ENCODE measurements at regions not wholly inside any gene's neighbourhood (a gene's known extent, or its start where the extent isn't known, plus 50 kb on each side); places are given as distances from the start of the nearest gene placed in this dataset.

DNA sequence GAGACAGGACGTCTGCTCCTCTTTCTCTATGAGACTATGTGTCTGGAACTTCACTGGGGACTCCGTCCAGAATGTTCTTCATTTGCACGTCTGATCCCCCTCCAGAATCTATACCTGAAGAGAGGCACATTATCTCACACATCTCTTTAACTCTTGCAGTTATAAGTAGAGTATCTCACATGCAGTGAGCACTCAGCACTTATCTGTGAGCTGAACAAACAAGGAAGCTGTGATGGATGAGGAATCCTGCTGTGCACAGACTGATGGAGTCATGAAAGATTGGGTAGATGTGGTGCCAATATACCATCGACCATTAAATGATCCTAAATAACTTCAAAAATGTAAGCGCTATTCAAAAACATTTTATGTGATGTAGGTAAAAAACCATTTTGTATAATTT, 888.3 kb upstream of the CELF4 start:
- no peak for TF ChIP-seq SIN3A (IDR thresholded peaks at IDR 0.05; ENCODE audit: borderline replicate concordance, insufficient read depth, low read length)

DNA sequence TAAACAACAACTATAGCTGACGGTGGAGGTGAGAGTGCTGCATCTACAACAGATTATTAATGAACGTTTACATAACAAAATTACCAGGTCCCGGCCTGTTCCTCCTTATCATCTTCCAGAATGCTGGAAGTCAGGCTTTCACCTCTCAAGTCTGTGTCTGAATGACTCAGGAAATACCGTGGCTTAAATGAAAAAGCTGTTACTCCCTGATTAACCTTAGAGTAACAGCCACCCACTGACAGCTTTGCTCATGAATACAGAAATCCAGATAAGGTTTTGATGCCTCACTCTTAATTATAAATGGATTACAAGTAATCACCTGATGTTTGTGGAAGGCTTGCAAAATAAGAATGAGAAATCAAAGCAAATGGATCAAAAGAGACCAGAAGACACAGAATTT, 885.3 kb upstream of the CELF4 start:
- TF ChIP-seq, protein P1, sequence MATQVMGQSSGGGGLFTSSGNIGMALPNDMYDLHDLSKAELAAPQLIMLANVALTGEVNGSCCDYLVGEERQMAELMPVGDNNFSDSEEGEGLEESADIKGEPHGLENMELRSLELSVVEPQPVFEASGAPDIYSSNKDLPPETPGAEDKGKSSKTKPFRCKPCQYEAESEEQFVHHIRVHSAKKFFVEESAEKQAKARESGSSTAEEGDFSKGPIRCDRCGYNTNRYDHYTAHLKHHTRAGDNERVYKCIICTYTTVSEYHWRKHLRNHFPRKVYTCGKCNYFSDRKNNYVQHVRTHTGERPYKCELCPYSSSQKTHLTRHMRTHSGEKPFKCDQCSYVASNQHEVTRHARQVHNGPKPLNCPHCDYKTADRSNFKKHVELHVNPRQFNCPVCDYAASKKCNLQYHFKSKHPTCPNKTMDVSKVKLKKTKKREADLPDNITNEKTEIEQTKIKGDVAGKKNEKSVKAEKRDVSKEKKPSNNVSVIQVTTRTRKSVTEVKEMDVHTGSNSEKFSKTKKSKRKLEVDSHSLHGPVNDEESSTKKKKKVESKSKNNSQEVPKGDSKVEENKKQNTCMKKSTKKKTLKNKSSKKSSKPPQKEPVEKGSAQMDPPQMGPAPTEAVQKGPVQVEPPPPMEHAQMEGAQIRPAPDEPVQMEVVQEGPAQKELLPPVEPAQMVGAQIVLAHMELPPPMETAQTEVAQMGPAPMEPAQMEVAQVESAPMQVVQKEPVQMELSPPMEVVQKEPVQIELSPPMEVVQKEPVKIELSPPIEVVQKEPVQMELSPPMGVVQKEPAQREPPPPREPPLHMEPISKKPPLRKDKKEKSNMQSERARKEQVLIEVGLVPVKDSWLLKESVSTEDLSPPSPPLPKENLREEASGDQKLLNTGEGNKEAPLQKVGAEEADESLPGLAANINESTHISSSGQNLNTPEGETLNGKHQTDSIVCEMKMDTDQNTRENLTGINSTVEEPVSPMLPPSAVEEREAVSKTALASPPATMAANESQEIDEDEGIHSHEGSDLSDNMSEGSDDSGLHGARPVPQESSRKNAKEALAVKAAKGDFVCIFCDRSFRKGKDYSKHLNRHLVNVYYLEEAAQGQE (IDR thresholded peaks at IDR 0.05; ENCODE audit: insufficient read depth in 1 of 2, low read depth in 2 of 2, low read length in 2 of 2) = no peak
- TF ChIP-seq POLR2AphosphoS5 (IDR thresholded peaks at IDR 0.05; ENCODE audit: low read depth, low read length) = no peak
- TF ChIP-seq SIN3A (IDR thresholded peaks at IDR 0.05; ENCODE audit: borderline replicate concordance, insufficient read depth, low read length) = no peak
- TF ChIP-seq FOXP2 (optimal IDR thresholded peaks at IDR 0.05; ENCODE audit: borderline replicate concordance, extremely low read depth, extremely low read length, insufficient read depth) = no peak
- TF ChIP-seq TAF1 (IDR thresholded peaks at IDR 0.05; ENCODE audit: borderline replicate concordance, insufficient read depth, low read length) = no peak

DNA sequence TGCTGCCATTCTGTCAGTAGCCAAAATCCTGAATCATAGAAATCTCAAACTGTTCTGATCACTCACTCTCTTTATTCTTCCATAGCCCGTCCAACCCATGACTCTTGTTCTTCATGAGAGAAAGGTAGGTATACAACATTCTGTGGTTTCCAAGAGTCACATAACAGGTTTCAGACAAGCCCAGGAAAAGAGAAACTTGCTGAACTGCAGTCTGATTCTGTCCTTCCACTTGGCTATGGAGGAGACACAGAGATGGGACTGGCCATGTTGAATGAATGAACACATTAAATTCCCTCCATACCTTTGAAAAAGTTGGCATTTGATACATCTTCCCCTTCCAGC, 880.2 kb upstream of the CELF4 start:
- no peak for TF ChIP-seq SIN3A (IDR thresholded peaks at IDR 0.05; ENCODE audit: borderline replicate concordance, insufficient read depth, low read length)

DNA sequence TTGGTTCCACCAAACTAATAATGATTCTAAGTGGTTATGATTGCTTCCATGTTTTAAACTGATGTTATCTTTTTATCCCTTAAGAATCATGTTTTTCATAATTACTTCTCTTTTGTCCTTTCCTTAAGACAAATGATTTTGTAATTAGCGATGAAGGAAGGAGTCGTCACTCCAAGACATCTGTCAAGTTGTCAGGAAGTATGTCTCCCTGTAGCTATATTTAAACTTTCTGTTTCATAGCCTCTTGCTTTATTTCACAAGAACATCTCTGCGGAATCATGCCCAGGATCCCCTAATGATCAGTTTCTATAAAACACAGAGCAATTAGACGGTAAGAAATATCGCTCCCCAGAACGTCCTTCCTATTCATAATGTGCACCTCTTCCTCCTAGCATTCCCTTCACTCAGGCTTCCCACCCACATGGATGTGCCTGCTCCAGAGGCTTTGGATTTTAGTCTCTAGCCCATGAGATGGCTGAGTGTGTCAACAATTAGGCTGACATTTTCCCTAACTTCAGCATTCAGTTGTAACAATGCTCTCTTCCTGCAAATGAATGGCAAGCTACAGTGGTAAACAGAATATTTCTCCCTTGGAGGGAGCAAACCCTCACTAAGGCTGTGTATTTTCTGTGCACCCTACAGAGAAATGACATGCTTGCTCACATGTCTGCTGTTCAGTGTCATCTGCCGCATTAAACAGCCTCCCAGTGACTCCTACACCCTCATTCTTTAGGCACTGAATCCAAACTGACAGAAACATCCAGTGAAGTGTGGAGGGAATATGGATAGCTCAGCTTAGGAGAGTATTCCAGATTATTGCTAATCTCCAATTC, 879.6 kb upstream of the CELF4 start:
- TF ChIP-seq TAF1 (IDR thresholded peaks at IDR 0.05; ENCODE audit: borderline replicate concordance, insufficient read depth, low read length) = no peak
- TF ChIP-seq FOXP2 (optimal IDR thresholded peaks at IDR 0.05; ENCODE audit: borderline replicate concordance, extremely low read depth, extremely low read length, insufficient read depth) = no peak
- TF ChIP-seq, protein P1 (IDR thresholded peaks at IDR 0.05; ENCODE audit: insufficient read depth in 1 of 2, low read depth in 2 of 2, low read length in 2 of 2) = no peak
- TF ChIP-seq POLR2AphosphoS5 (IDR thresholded peaks at IDR 0.05; ENCODE audit: low read depth, low read length) = no peak
- no peak for TF ChIP-seq SIN3A (IDR thresholded peaks at IDR 0.05; ENCODE audit: borderline replicate concordance, insufficient read depth, low read length)

DNA sequence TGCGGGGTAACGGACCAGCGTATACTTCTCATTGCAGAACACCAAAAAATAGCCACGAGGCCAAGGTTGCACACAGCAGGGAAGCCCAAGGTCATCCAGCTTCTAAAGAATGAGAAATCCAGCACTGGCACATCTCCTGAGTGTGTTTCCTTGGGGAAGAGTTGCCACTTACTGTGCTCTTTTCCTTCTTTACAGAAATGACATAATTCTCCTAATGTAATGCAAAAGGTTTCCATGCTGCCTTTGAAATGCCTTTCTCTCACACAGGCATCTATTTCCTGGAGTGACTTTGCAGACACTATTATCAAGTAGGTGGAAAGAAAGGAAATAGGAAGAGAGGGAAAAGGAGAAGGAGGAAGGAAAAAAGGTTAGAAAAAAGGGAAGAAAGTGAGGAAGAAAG, 862.1 kb upstream of the CELF4 start:
- TF ChIP-seq TAF1 (IDR thresholded peaks at IDR 0.05; ENCODE audit: borderline replicate concordance, insufficient read depth, low read length) (no peak), FOXP2 (optimal IDR thresholded peaks at IDR 0.05; ENCODE audit: borderline replicate concordance, extremely low read depth, extremely low read length, insufficient read depth) (no peak), POLR2AphosphoS5 (IDR thresholded peaks at IDR 0.05; ENCODE audit: low read depth, low read length) (no peak)

DNA sequence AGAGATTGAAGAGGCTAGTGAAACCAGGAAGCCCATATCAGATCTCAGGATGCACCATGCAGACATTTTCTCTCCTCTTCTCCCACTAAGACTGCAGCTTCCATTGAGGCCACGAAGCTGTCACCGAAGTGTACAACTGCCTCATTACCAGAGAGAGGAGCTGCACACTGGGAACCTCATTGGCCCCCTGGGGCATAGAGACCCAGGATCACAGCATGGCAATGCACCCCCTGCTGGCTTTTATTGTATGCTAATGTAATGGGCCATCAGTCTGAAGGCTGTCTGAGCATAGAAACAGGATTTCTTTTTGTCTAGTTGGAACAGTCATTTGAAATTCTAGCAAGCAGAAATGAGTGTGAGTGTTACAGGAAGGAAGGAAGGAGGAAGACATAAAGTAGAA, 861.6 kb upstream of the CELF4 start:
- TF ChIP-seq, protein P1 (IDR thresholded peaks at IDR 0.05; ENCODE audit: insufficient read depth in 1 of 2, low read depth in 2 of 2, low read length in 2 of 2) = no peak
- no peak for TF ChIP-seq SIN3A (IDR thresholded peaks at IDR 0.05; ENCODE audit: borderline replicate concordance, insufficient read depth, low read length)
- no peak for TF ChIP-seq POLR2AphosphoS5 (IDR thresholded peaks at IDR 0.05; ENCODE audit: low read depth, low read length)
- TF ChIP-seq FOXP2 (optimal IDR thresholded peaks at IDR 0.05; ENCODE audit: borderline replicate concordance, extremely low read depth, extremely low read length, insufficient read depth) = no peak
- no peak for TF ChIP-seq TAF1 (IDR thresholded peaks at IDR 0.05; ENCODE audit: borderline replicate concordance, insufficient read depth, low read length)

All from PFSK-1 (cell line).